Kidney epithelial cell (primary cell): ENCODE measurements at regions not wholly inside any gene's neighbourhood (a gene's known extent, or its start where the extent isn't known, plus 50 kb on each side); places are given as distances from the start of the nearest gene placed in this dataset.

Source experiments
- DNase-seq: peaks from one replicate; pipeline ENCODE4 v3.0.0-alpha.2; 2010; ENCODE audit warnings: low read depth
- H3K27me3 ChIP-seq: 2 replicates; pipeline ENCODE4 v1.6.0; 2011; ENCODE audit warnings: low read length; ENCODE audit not compliant: control insufficient read depth, insufficient read depth
- H3K36me3 ChIP-seq: 2 replicates; pipeline ENCODE4 v1.5.1; 2011; ENCODE audit warnings: low read length; ENCODE audit not compliant: control insufficient read depth, insufficient read depth
- H3K4me3 ChIP-seq: 2 replicates; pipeline ENCODE4 v1.5.1; 2011; ENCODE audit warnings: low read depth, mild to moderate bottlenecking, control low read depth, low read length
- TF ChIP-seq, protein P1 (sequence below): IDR thresholded peaks from 2 replicates; pipeline ENCODE4 v1.5.1; 2011; ENCODE audit warnings: mild to moderate bottlenecking, moderate library complexity, low read length, control low read depth, inconsistent platforms; ENCODE audit not compliant: insufficient read depth, poor library complexity, severe bottlenecking

DNA sequence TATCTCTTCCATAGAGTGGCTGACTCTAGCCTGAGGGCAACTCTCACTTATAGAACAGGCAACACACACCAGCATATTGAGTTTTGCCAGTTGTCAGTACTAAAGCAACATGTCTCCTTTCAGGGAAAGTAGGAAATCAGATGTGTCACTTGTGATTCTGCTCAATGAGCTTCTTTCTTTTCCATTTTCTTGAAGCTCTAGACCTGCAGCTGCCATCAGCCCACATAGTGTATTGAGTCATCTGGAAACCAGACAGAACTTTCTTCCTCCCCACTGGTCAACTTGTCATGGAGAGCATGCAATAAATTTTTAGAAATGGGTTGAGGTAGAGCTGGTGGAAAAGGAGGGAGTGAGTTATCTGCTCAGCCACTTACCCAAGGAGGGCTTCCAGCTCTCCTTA lies 209.0 kb upstream of the PLEKHG7 start:
- TF ChIP-seq, protein P1, sequence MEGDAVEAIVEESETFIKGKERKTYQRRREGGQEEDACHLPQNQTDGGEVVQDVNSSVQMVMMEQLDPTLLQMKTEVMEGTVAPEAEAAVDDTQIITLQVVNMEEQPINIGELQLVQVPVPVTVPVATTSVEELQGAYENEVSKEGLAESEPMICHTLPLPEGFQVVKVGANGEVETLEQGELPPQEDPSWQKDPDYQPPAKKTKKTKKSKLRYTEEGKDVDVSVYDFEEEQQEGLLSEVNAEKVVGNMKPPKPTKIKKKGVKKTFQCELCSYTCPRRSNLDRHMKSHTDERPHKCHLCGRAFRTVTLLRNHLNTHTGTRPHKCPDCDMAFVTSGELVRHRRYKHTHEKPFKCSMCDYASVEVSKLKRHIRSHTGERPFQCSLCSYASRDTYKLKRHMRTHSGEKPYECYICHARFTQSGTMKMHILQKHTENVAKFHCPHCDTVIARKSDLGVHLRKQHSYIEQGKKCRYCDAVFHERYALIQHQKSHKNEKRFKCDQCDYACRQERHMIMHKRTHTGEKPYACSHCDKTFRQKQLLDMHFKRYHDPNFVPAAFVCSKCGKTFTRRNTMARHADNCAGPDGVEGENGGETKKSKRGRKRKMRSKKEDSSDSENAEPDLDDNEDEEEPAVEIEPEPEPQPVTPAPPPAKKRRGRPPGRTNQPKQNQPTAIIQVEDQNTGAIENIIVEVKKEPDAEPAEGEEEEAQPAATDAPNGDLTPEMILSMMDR = no peak

DNA sequence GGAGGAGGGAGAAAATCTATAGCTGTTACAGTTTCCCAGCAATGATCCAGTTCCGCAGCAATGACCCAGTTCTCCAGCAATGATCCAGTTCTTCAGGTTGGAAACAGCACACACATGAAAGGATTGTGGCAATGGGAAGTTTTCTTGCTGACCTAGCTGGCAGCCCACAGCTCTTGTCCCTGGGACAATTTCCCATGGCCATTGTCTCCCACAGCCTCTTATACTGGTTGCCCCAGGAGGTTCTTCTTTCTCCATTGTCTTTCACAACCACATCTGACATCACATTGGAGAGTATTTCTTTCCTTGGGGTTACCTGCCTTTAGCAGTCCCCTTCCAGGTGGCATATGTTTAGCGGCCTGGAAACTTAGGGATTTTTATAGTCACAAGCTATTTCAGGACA lies 209.8 kb upstream of the PLEKHG7 start:
- H3K36me3 ChIP-seq = no peaks in the 10 kb centered on the region
- no peaks in the 10 kb centered on the region for H3K27me3 ChIP-seq
- H3K4me3 ChIP-seq = no peak overlapping the region
- DNase-seq = no peak
- TF ChIP-seq, protein P1 = no peak

More for the DNA sequence above, 209.0 kb upstream of the PLEKHG7 start:
- Histone ChIP-seq H3K27me3 (no peaks in the 10 kb centered on the region), H3K36me3 (no peaks in the 10 kb centered on the region), H3K4me3 (no peak overlapping the region)
- DNase-seq = no peak

DNA sequence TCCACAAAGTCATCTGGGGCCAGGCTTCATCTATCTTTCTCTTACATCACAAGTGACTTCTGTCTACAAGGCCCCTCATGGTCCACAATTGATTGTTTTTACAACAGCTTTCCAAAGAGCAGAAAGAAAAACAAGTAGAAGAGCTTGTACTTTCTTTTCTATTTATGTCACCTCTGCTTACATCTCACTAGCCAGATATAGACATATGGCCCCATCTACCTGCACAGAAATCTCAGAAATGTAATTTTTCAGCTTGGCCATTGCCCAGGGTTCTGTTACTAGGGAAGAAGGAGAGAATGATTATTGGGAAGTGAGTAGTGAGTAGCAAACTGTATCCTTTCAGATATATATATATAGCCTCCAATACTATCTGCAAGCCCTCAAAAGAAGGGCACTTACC lies 210.5 kb upstream of the PLEKHG7 start:
- TF ChIP-seq, protein P1 = no peak
- no peak overlapping the region for H3K4me3 ChIP-seq
- no peaks in the 10 kb centered on the region for H3K27me3 ChIP-seq
- no peaks in the 10 kb centered on the region for H3K36me3 ChIP-seq
- DNase-seq = no peak

DNA sequence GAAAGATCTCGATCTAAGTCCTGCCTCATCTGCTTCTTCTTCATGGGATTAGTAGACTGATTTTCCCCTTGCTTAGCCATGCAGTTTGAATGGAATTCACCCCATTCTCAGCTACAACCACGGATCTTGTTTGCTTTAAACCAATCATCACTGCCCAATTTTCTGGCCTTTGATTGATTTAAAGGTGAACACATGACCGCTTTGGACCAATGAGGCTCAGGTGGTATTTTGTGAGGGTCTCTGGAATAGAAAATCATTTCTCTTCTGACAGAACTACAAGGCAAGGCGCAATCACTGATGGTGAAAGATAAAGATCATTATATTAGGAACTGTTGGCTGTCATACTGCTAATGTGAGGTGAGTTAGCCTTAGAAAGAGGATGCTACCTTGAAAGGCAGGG lies 213.0 kb upstream of the PLEKHG7 start:
- H3K27me3 ChIP-seq = no peaks in the 10 kb centered on the region
- H3K36me3 ChIP-seq = no peaks in the 10 kb centered on the region
- no peak for DNase-seq
- TF ChIP-seq, protein P1 = no peak
- H3K4me3 ChIP-seq = no peak overlapping the region

DNA sequence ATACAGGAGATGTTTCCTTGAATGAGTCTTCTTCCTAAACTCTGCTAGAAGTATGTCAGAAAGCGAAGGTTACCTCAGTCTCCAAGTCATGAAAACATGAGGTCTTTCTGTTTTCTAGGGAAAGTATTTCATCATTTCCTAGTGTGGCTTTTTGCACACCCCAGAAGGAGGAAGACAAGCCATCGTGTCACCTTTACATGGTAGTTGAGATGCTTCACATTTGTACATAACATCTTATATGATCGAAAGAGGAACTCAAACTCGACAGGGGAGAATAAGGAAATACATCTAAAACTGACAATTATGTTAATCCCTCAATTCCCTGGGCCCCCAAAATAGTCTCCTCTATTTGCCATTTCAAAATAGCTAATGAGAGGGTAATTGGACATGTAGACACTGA lies 214.1 kb upstream of the PLEKHG7 start:
- Histone ChIP-seq H3K36me3 (no peaks in the 10 kb centered on the region), H3K27me3 (no peaks in the 10 kb centered on the region), H3K4me3 (no peak overlapping the region)
- TF ChIP-seq, protein P1 = no peak
- no peak for DNase-seq

DNA sequence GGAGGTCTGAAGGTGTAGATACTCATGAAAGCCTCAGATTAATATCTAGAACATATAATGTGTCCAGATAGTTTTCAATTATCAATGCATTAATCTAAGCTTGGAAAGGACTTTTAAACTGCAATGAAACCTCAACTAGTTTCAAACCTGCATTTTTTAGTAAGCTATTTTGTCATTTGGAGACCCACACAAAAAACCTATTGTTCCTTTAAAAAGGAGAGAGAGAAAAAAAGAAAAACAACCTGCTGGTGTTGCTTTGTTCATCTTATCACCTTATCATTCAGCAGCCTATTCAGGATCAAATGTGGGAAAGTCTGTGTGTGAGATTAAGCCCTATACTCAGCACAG lies 215.7 kb upstream of the PLEKHG7 start:
- no peak for DNase-seq
- Histone ChIP-seq H3K36me3 (no peaks in the 10 kb centered on the region), H3K4me3 (no peak overlapping the region), H3K27me3 (no peaks in the 10 kb centered on the region)
- TF ChIP-seq, protein P1 = no peak
